ENCODE measurements at regions not wholly inside any gene's neighbourhood (a gene's known extent, or its start where the extent isn't known, plus 50 kb on each side); places are given as distances from the start of the nearest gene placed in this dataset.

DNA sequence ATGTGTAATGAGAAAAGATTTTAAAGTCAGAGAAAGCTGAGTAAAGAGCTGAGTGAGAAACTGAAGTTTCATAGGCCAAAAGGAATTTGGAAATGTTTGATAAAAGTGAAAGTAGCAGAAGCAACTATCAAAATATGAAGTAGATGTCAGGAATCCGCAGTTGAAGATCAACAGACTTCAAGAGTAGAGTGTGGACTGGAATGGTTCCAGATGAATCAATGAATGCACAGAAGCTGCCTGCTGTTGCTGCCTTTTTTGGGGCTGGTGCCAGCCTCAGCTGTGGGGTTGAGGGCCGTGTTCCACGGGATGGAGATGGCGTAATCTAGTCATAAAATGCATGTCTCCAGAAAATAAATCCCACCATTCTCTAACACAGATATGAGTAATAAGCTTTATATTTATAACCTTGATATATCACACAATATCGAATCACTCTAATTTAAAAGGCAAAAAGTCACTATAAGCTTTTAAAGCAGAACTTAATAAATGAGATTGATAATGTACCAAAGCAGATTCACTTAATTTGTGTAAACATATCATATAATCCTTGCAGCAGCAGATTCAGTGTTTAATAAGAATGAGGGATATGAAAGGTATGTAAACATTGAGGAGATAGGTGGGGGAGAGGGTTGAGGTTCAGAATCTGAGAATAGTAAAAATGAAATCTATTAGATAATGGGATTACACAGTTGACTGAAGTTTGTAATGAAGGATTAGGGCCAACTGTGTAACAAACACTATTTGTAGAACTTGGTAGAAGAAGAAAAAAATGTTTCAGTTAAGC lies 652.3 kb upstream of the FTMT start:
- H3K36me3 ChIP-seq (ENCODE audit: control insufficient read depth in 3 of 3, insufficient read depth in 2 of 3, low read depth in 1 of 3, low read length in 3 of 3), result no peaks in the 10 kb centered on the region
- H3K9me3 ChIP-seq (ENCODE audit: control insufficient read depth in 2 of 2, insufficient read depth in 1 of 2, low read depth in 1 of 2, low read length in 1 of 2), result no peaks in the 10 kb centered on the region
- no peaks in the 10 kb centered on the region for H3K4me1 ChIP-seq (ENCODE audit: control insufficient read depth in 3 of 3, insufficient read depth in 2 of 3, low read depth in 1 of 3, low read length in 2 of 3)
- WGBS, 3 donors, result 41 to 51% (median 49%) methylated on average over 5 of the region's 5 CpGs
- no peak overlapping the region for H3K4me3 ChIP-seq (ENCODE audit: low read depth in 1 of 3, low read length in 3 of 3)
- DNase-seq, result no peak
- no peaks in the 10 kb centered on the region for H3K27me3 ChIP-seq (ENCODE audit: control insufficient read depth in 3 of 3, insufficient read depth in 3 of 3, low read length in 3 of 3)
- H3K27ac ChIP-seq (ENCODE audit: low read depth in 1 of 3, low read length in 2 of 3), result no peak overlapping the region
- FAIRE-seq, result no peak

DNA sequence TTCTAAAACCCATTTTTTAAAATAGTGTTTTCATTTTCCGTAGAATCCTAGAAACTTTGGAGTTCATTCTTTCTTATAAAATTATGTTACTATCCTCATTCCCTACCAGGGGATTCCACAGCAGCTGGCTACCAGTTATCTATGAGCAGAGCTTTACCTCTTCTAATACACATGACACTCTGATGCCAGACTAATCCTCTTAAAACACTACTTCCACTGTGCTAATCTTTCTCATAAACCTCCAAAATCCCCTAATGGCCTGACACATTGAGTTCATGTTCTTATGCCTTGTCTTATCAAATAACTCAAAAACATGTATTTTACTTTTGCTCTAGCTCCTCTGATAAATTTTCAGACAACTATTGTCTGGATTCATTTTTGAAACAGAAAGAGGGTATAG lies 633.6 kb upstream of the FTMT start:
- peaks cover 0 to 20% of the 10 kb centered on the region in 2 donors for H3K9me3 ChIP-seq (ENCODE audit: control insufficient read depth in 2 of 2, insufficient read depth in 1 of 2, low read depth in 1 of 2, low read length in 1 of 2)
- H3K27ac ChIP-seq (ENCODE audit: low read depth in 1 of 3, low read length in 2 of 3), result no peak overlapping the region
- no peaks in the 10 kb centered on the region for H3K4me1 ChIP-seq (ENCODE audit: control insufficient read depth in 3 of 3, insufficient read depth in 2 of 3, low read depth in 1 of 3, low read length in 2 of 3)
- FAIRE-seq, result no peak
- no peaks in the 10 kb centered on the region for H3K27me3 ChIP-seq (ENCODE audit: control insufficient read depth in 3 of 3, insufficient read depth in 3 of 3, low read length in 3 of 3)
- no peaks in the 10 kb centered on the region for H3K36me3 ChIP-seq (ENCODE audit: control insufficient read depth in 3 of 3, insufficient read depth in 2 of 3, low read depth in 1 of 3, low read length in 3 of 3)
- no peak for DNase-seq
- H3K4me3 ChIP-seq (ENCODE audit: low read depth in 1 of 3, low read length in 3 of 3), result no peak overlapping the region
- WGBS, 3 donors, result 41 to 78% (median 71%) methylated on average over 1 of the region's 1 CpG

DNA sequence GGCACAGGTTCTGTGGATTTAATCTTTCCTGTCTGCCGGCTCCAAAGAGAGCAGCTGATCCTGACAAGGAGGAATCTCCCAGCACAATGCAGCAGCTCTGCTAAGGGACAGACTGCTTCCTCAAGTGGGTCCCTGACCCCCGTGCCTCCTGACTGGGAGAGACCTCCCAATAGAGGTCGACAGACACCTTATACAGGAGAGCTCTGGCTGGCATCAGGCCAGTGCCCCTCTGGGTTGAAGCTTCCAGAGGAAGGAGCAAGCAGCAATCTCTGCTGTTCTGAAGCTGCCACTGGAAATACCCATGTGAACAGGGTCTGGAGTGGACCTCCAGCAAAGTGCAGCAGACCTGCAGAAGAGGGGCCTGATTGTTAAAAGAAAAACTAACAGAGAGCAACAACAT lies 630.2 kb upstream of the FTMT start:
- no peak overlapping the region for H3K4me3 ChIP-seq (ENCODE audit: low read depth in 1 of 3, low read length in 3 of 3)
- H3K27ac ChIP-seq (ENCODE audit: low read depth in 1 of 3, low read length in 2 of 3), result no peak overlapping the region
- no peaks in the 10 kb centered on the region for H3K4me1 ChIP-seq (ENCODE audit: control insufficient read depth in 3 of 3, insufficient read depth in 2 of 3, low read depth in 1 of 3, low read length in 2 of 3)
- DNase-seq (no peak), FAIRE-seq (no peak)
- no peaks in the 10 kb centered on the region for H3K27me3 ChIP-seq (ENCODE audit: control insufficient read depth in 3 of 3, insufficient read depth in 3 of 3, low read length in 3 of 3)
- 65 to 83% (median 78%) methylated on average over 3 of the region's 3 CpGs for WGBS, 3 donors
- peaks cover 0 to 17% of the 10 kb centered on the region in 2 donors for H3K9me3 ChIP-seq (ENCODE audit: control insufficient read depth in 2 of 2, insufficient read depth in 1 of 2, low read depth in 1 of 2, low read length in 1 of 2)
- H3K36me3 ChIP-seq (ENCODE audit: control insufficient read depth in 3 of 3, insufficient read depth in 2 of 3, low read depth in 1 of 3, low read length in 3 of 3), result no peaks in the 10 kb centered on the region

DNA sequence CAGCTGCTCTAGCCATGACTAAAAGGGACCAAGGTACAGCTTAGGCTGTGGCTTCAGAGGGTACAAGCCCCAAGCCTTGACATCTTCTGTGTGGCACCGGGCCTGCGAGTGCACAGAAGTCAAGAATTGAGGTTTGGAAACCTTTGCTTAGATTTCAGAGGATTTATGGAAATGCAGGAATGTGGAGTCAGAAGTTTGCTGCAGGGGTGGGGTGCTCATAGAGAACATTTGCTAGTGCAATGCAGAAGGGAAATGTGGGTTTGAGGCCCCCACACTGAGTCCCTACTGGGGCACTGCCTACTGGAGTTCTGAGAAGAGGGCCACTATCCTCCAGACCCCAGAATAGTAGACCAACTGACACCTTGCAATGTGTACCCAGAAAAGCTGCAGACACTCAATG lies 624.9 kb upstream of the FTMT start:
- H3K4me1 ChIP-seq (ENCODE audit: control insufficient read depth in 3 of 3, insufficient read depth in 2 of 3, low read depth in 1 of 3, low read length in 2 of 3), result no peaks in the 10 kb centered on the region
- 42 to 52% (median 45%) methylated on average over 2 of the region's 2 CpGs for WGBS, 3 donors
- FAIRE-seq, result no peak
- no peak overlapping the region for H3K27ac ChIP-seq (ENCODE audit: low read depth in 1 of 3, low read length in 2 of 3)
- no peak for DNase-seq
- no peak overlapping the region for H3K4me3 ChIP-seq (ENCODE audit: low read depth in 1 of 3, low read length in 3 of 3)
- no peaks in the 10 kb centered on the region for H3K27me3 ChIP-seq (ENCODE audit: control insufficient read depth in 3 of 3, insufficient read depth in 3 of 3, low read length in 3 of 3)
- no peaks in the 10 kb centered on the region for H3K36me3 ChIP-seq (ENCODE audit: control insufficient read depth in 3 of 3, insufficient read depth in 2 of 3, low read depth in 1 of 3, low read length in 3 of 3)
- peaks cover 0 to 8% of the 10 kb centered on the region in 2 donors for H3K9me3 ChIP-seq (ENCODE audit: control insufficient read depth in 2 of 2, insufficient read depth in 1 of 2, low read depth in 1 of 2, low read length in 1 of 2)

DNA sequence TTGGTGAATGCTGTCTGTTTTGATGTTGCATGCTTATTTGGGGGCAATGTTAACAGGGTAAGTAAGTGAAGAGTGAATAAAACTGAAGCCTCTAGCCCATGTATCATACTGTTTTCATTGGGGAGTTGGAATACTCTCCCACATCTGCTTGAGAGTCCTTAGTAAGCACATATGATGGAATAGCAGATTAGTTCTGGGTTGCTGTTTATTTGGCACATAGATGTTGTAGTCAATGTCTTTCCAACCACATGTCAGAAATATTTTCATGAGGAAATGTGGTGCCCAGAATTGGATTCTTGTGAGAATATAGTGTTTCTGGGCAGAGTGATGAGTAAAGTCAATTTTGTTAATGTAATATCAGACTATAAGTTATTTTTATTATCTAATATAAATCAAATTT lies 611.7 kb upstream of the FTMT start:
- no peak overlapping the region for H3K4me3 ChIP-seq (ENCODE audit: low read depth in 1 of 3, low read length in 3 of 3)
- no peaks in the 10 kb centered on the region for H3K9me3 ChIP-seq (ENCODE audit: control insufficient read depth in 2 of 2, insufficient read depth in 1 of 2, low read depth in 1 of 2, low read length in 1 of 2)
- H3K27me3 ChIP-seq (ENCODE audit: control insufficient read depth in 3 of 3, insufficient read depth in 3 of 3, low read length in 3 of 3), result no peaks in the 10 kb centered on the region
- H3K36me3 ChIP-seq (ENCODE audit: control insufficient read depth in 3 of 3, insufficient read depth in 2 of 3, low read depth in 1 of 3, low read length in 3 of 3), result no peaks in the 10 kb centered on the region
- no peak for DNase-seq
- FAIRE-seq, result no peak
- no peaks in the 10 kb centered on the region for H3K4me1 ChIP-seq (ENCODE audit: control insufficient read depth in 3 of 3, insufficient read depth in 2 of 3, low read depth in 1 of 3, low read length in 2 of 3)
- no peak overlapping the region for H3K27ac ChIP-seq (ENCODE audit: low read depth in 1 of 3, low read length in 2 of 3)

DNA sequence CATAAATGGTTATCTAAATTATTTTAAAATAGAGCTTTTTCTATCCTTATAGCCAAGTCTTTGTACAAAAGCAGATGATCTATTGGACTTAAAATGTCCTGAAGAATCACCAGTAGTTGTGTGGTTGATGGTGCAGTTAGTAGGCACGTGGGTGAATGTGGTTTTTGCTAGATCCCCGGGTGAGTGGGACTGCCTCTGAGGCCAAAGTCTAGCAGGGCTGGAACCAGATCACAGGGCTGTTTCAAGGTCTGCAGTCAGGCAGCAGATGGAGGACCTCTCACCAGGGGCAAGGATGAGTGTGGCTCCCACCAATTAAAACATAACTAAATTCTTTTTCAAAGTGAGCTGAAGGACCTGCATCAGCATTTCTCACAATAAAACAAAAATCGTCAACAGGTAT lies 604.7 kb upstream of the FTMT start:
- H3K4me1 ChIP-seq (ENCODE audit: control insufficient read depth in 3 of 3, insufficient read depth in 2 of 3, low read depth in 1 of 3, low read length in 2 of 3), result no peaks in the 10 kb centered on the region
- 26 to 63% (median 29%) methylated on average over 3 of the region's 3 CpGs for WGBS, 3 donors
- no peak overlapping the region for H3K27ac ChIP-seq (ENCODE audit: low read depth in 1 of 3, low read length in 2 of 3)
- no peaks in the 10 kb centered on the region for H3K27me3 ChIP-seq (ENCODE audit: control insufficient read depth in 3 of 3, insufficient read depth in 3 of 3, low read length in 3 of 3)
- FAIRE-seq (no peak), DNase-seq (no peak)
- H3K36me3 ChIP-seq (ENCODE audit: control insufficient read depth in 3 of 3, insufficient read depth in 2 of 3, low read depth in 1 of 3, low read length in 3 of 3), result no peaks in the 10 kb centered on the region
- H3K4me3 ChIP-seq (ENCODE audit: low read depth in 1 of 3, low read length in 3 of 3), result no peak overlapping the region
- no peaks in the 10 kb centered on the region for H3K9me3 ChIP-seq (ENCODE audit: control insufficient read depth in 2 of 2, insufficient read depth in 1 of 2, low read depth in 1 of 2, low read length in 1 of 2)

DNA sequence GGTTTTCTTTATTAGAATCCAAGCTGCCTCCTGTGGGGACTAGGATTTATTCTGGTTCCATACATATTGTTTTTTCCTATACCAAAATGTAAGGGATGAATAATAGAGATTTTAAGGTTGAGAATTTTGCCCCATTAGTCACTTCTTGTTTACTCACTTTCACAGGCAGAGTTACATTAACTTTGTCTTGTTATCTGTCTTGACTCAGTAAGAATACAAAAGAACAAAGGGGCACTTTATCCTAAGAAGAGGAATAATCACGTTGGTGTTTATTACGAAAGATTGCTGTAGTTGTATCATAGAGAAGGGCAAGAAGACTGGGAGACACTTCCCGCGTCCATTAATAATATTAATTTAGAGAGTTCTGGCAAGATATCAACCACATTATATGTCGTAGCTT lies 599.7 kb upstream of the FTMT start:
- H3K27me3 ChIP-seq (ENCODE audit: control insufficient read depth in 3 of 3, insufficient read depth in 3 of 3, low read length in 3 of 3), result no peaks in the 10 kb centered on the region
- H3K9me3 ChIP-seq (ENCODE audit: control insufficient read depth in 2 of 2, insufficient read depth in 1 of 2, low read depth in 1 of 2, low read length in 1 of 2), result no peaks in the 10 kb centered on the region
- WGBS, 3 donors, result 29 to 51% (median 44%) methylated on average over 5 of the region's 5 CpGs
- H3K36me3 ChIP-seq (ENCODE audit: control insufficient read depth in 3 of 3, insufficient read depth in 2 of 3, low read depth in 1 of 3, low read length in 3 of 3), result no peaks in the 10 kb centered on the region
- FAIRE-seq (no peak), DNase-seq (no peak)
- no peaks in the 10 kb centered on the region for H3K4me1 ChIP-seq (ENCODE audit: control insufficient read depth in 3 of 3, insufficient read depth in 2 of 3, low read depth in 1 of 3, low read length in 2 of 3)
- no peak overlapping the region for H3K27ac ChIP-seq (ENCODE audit: low read depth in 1 of 3, low read length in 2 of 3)
- H3K4me3 ChIP-seq (ENCODE audit: low read depth in 1 of 3, low read length in 3 of 3), result no peak overlapping the region

DNA sequence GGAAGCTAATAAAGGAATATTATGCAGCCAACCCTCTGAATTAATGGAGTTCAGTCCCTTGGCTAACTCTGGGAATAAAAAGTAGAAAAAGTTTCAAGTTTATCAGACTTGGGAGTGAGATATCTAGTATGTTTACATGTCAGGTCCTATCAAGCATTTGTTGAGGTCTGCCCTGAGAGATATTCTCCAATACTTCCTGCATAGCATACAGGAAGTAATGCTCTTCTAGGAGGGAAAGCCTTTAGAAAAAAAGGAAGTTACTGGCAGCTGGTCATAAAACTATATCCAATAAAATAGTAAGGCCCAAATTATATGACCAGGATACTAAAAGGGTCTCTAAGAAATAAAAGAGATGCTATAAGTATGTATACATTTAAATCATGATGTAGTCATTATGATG lies 594.1 kb upstream of the FTMT start:
- Histone ChIP-seq H3K27ac (ENCODE audit: low read depth in 1 of 3, low read length in 2 of 3) (no peak overlapping the region), H3K4me3 (ENCODE audit: low read depth in 1 of 3, low read length in 3 of 3) (no peak overlapping the region)

DNA sequence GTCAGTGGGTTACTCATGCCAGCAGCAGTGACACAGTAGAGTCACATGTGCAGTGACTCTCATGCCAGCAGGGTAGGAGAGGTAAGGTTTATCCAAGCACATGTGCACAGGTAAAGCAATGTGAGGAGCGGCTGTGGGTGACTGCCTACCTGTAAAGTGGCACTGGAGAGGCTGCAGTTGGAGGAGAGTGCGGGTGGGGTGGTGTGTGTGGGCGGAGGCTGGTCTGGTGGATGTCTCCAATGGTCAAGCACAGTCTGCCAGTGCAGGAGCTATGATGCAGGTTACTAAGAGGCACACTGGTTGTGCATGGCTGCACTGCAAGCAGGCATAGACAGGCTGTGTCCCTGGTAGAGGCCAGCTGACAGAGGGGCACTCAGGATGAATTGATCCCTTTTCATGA lies 588.2 kb upstream of the FTMT start:
- H3K27ac ChIP-seq (ENCODE audit: low read depth in 1 of 3, low read length in 2 of 3), result no peak overlapping the region
- no peaks in the 10 kb centered on the region for H3K4me1 ChIP-seq (ENCODE audit: control insufficient read depth in 3 of 3, insufficient read depth in 2 of 3, low read depth in 1 of 3, low read length in 2 of 3)
- H3K36me3 ChIP-seq (ENCODE audit: control insufficient read depth in 3 of 3, insufficient read depth in 2 of 3, low read depth in 1 of 3, low read length in 3 of 3), result no peaks in the 10 kb centered on the region
- no peak overlapping the region for H3K4me3 ChIP-seq (ENCODE audit: low read depth in 1 of 3, low read length in 3 of 3)
- H3K9me3 ChIP-seq (ENCODE audit: control insufficient read depth in 2 of 2, insufficient read depth in 1 of 2, low read depth in 1 of 2, low read length in 1 of 2), result no peaks in the 10 kb centered on the region
- H3K27me3 ChIP-seq (ENCODE audit: control insufficient read depth in 3 of 3, insufficient read depth in 3 of 3, low read length in 3 of 3), result no peaks in the 10 kb centered on the region
- FAIRE-seq (no peak), DNase-seq (no peak)
- WGBS, 3 donors, result 72 to 86% (median 74%) methylated on average over 3 of the region's 3 CpGs

More for the DNA sequence above, 594.1 kb upstream of the FTMT start:
- H3K36me3 ChIP-seq (ENCODE audit: control insufficient read depth in 3 of 3, insufficient read depth in 2 of 3, low read depth in 1 of 3, low read length in 3 of 3), result no peaks in the 10 kb centered on the region
- H3K9me3 ChIP-seq (ENCODE audit: control insufficient read depth in 2 of 2, insufficient read depth in 1 of 2, low read depth in 1 of 2, low read length in 1 of 2), result no peaks in the 10 kb centered on the region
- no peaks in the 10 kb centered on the region for H3K27me3 ChIP-seq (ENCODE audit: control insufficient read depth in 3 of 3, insufficient read depth in 3 of 3, low read length in 3 of 3)
- FAIRE-seq (no peak), DNase-seq (no peak)
- no peaks in the 10 kb centered on the region for H3K4me1 ChIP-seq (ENCODE audit: control insufficient read depth in 3 of 3, insufficient read depth in 2 of 3, low read depth in 1 of 3, low read length in 2 of 3)
